ENCODE measurements at regions not wholly inside any gene's neighbourhood (a gene's known extent, or its start where the extent isn't known, plus 50 kb on each side); places are given as distances from the start of the nearest gene placed in this dataset.

DNA sequence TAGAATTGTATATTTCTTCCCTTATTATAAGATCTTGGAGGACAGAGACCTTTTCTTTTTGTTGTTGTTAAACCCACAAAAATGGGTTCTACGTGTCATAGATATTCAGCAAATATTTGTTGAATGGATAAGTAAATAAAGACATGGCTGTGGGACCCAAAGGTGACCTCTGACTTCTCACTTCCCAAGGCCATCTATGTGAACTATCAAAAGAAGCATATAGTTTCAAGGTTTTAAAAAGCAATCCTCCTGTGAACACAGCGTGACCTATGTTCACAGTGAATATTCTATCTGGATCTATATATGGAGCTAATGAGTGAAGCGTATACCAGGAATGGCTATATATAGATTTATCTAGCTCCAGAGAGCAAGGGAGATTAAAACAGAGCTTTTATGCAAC is 312.8 kb upstream of the C11orf87 start (continued):
- TF ChIP-seq, protein P1, sequence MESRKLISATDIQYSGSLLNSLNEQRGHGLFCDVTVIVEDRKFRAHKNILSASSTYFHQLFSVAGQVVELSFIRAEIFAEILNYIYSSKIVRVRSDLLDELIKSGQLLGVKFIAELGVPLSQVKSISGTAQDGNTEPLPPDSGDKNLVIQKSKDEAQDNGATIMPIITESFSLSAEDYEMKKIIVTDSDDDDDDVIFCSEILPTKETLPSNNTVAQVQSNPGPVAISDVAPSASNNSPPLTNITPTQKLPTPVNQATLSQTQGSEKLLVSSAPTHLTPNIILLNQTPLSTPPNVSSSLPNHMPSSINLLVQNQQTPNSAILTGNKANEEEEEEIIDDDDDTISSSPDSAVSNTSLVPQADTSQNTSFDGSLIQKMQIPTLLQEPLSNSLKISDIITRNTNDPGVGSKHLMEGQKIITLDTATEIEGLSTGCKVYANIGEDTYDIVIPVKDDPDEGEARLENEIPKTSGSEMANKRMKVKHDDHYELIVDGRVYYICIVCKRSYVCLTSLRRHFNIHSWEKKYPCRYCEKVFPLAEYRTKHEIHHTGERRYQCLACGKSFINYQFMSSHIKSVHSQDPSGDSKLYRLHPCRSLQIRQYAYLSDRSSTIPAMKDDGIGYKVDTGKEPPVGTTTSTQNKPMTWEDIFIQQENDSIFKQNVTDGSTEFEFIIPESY (IDR thresholded peaks at IDR 0.05; ENCODE audit: extremely low read depth, insufficient replicate concordance, low read length): no peak
- TF ChIP-seq, protein P2, sequence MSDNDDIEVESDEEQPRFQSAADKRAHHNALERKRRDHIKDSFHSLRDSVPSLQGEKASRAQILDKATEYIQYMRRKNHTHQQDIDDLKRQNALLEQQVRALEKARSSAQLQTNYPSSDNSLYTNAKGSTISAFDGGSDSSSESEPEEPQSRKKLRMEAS (IDR thresholded peaks at IDR 0.05): no peak
- no peak for TF ChIP-seq FOSL1 (IDR thresholded peaks at IDR 0.05; ENCODE audit: low read depth)
- no peak for TF ChIP-seq CBX3 (IDR thresholded peaks at IDR 0.05; ENCODE audit: low read depth)
- TF ChIP-seq RAD21 (IDR thresholded peaks at IDR 0.05; ENCODE audit: low read depth): no peak
- no peak for TF ChIP-seq EGR1 (IDR thresholded peaks at IDR 0.05; ENCODE audit: low read depth)
- TF ChIP-seq SIN3A (IDR thresholded peaks at IDR 0.05; ENCODE audit: low read depth): no peak

DNA sequence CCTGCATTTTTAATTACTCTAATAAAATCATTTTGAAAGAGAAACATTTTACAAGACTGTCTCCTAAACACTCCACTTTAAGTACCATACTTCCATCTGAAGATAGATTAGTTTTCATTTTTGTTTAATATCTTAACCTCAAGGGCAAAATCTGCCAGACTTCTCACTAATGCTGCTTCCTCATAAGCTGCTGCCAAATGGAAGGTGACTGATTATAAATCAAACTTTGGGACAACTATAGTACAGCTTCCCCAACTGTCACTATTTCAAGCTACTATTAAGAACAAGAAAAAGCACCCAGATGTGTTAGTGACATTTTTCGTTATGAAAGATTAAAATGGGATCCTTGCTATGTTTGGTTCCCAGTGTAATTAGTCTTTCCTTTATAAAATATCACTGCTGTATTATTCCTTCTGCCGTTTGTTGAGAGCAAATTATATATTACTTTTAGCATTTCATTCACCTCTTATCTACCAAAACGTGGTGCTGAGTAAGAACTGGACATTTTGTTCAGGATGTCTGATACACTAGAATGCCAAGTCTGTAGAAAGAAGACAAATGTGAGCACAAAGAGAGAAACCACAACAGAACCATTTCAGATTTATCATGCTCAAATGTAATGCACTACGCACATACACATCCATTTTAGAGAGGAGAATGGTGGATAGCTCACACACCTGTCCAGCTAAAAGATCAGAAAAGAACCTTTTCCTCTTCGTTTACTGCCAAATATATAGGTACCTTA is 312.2 kb upstream of the C11orf87 start:
- no peak overlapping the region for H2AFZ ChIP-seq (ENCODE audit: low read depth, low read length, poor library complexity, severe bottlenecking)
- H4K20me1 ChIP-seq (ENCODE audit: insufficient read depth): no peaks in the 10 kb centered on the region
- no peak overlapping the region for H3K27ac ChIP-seq (ENCODE audit: low read depth, low read length)
- DNase-seq (ENCODE audit: low read depth, low spot score) (no peak), ATAC-seq (no peak)
- H3K9me2 ChIP-seq (ENCODE audit: insufficient read depth): no peaks in the 10 kb centered on the region
- no peak overlapping the region for H3K4me3 ChIP-seq (replicated peaks in 1 of 2; ENCODE audit: low read depth in 1 of 2, low read length in 2 of 2)
- RAD21 ChIA-PET (ENCODE audit: low non-redundant PET in 1 of 2, low total read pairs in 2 of 2, uncharacterized antibody in 2 of 2, unreplicated experiment in 2 of 2): no interaction called here
- no peaks in the 10 kb centered on the region for H3K36me3 ChIP-seq (ENCODE audit: control insufficient read depth in 1 of 2, insufficient read depth in 2 of 2, low read length in 2 of 2)
- H3K4me2 ChIP-seq (ENCODE audit: low read length): no peak overlapping the region
- intact Hi-C loops (cut with micrococcal nuclease): no loop called here
- H3K4me1 ChIP-seq (ENCODE audit: control insufficient read depth in 1 of 2, insufficient read depth in 2 of 2, low read length in 2 of 2): peaks cover 0 to 4% of the 10 kb centered on the region in 2 experiments; a peak in 1 of 4 replicates
- BruUV-seq (replicated peaks): no TSS peak
- no peaks in the 10 kb centered on the region for H3K9me3 ChIP-seq (ENCODE audit: control insufficient read depth in 1 of 2, insufficient read depth in 1 of 2, low read depth in 1 of 2, low read length in 2 of 2)
- CTCF ChIA-PET: no interaction called here
- POLR2A ChIA-PET: no interaction called here
- H3K79me2 ChIP-seq (ENCODE audit: insufficient read depth, low read length): no peaks in the 10 kb centered on the region
- no peaks in the 10 kb centered on the region for H3K27me3 ChIP-seq (ENCODE audit: insufficient read depth, low read length)
- H3K9ac ChIP-seq (ENCODE audit: low read length): no peak overlapping the region
- TF ChIP-seq TCF7L2 (IDR thresholded peaks at IDR 0.05; ENCODE audit: borderline replicate concordance, extremely low read depth, insufficient read depth, insufficient read length): no peak
- TF ChIP-seq, protein P3, sequence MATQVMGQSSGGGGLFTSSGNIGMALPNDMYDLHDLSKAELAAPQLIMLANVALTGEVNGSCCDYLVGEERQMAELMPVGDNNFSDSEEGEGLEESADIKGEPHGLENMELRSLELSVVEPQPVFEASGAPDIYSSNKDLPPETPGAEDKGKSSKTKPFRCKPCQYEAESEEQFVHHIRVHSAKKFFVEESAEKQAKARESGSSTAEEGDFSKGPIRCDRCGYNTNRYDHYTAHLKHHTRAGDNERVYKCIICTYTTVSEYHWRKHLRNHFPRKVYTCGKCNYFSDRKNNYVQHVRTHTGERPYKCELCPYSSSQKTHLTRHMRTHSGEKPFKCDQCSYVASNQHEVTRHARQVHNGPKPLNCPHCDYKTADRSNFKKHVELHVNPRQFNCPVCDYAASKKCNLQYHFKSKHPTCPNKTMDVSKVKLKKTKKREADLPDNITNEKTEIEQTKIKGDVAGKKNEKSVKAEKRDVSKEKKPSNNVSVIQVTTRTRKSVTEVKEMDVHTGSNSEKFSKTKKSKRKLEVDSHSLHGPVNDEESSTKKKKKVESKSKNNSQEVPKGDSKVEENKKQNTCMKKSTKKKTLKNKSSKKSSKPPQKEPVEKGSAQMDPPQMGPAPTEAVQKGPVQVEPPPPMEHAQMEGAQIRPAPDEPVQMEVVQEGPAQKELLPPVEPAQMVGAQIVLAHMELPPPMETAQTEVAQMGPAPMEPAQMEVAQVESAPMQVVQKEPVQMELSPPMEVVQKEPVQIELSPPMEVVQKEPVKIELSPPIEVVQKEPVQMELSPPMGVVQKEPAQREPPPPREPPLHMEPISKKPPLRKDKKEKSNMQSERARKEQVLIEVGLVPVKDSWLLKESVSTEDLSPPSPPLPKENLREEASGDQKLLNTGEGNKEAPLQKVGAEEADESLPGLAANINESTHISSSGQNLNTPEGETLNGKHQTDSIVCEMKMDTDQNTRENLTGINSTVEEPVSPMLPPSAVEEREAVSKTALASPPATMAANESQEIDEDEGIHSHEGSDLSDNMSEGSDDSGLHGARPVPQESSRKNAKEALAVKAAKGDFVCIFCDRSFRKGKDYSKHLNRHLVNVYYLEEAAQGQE (IDR thresholded peaks at IDR 0.05; ENCODE audit: low read depth): no peak
- no peak for TF ChIP-seq POLR2A (IDR thresholded peaks at IDR 0.05; ENCODE audit: borderline replicate concordance, extremely low read depth, insufficient read depth, insufficient read length)
- TF ChIP-seq YY1 (IDR thresholded peaks at IDR 0.05; ENCODE audit: extremely low read depth, insufficient replicate concordance, low read depth, low read length): no peak
- TF ChIP-seq RAD21 (IDR thresholded peaks at IDR 0.05; ENCODE audit: low read depth): no peak
- TF ChIP-seq, protein P4, sequence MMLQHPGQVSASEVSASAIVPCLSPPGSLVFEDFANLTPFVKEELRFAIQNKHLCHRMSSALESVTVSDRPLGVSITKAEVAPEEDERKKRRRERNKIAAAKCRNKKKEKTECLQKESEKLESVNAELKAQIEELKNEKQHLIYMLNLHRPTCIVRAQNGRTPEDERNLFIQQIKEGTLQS (IDR thresholded peaks at IDR 0.05): no peak
- TF ChIP-seq, protein P5, sequence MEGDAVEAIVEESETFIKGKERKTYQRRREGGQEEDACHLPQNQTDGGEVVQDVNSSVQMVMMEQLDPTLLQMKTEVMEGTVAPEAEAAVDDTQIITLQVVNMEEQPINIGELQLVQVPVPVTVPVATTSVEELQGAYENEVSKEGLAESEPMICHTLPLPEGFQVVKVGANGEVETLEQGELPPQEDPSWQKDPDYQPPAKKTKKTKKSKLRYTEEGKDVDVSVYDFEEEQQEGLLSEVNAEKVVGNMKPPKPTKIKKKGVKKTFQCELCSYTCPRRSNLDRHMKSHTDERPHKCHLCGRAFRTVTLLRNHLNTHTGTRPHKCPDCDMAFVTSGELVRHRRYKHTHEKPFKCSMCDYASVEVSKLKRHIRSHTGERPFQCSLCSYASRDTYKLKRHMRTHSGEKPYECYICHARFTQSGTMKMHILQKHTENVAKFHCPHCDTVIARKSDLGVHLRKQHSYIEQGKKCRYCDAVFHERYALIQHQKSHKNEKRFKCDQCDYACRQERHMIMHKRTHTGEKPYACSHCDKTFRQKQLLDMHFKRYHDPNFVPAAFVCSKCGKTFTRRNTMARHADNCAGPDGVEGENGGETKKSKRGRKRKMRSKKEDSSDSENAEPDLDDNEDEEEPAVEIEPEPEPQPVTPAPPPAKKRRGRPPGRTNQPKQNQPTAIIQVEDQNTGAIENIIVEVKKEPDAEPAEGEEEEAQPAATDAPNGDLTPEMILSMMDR (IDR thresholded peaks at IDR 0.05 in 2 of 3, conservative IDR thresholded peaks at IDR 0.05 in 1 of 3; ENCODE audit: borderline replicate concordance in 1 of 3, insufficient read depth in 1 of 3, low read depth in 2 of 3, low read length in 2 of 3): no peak
- TF ChIP-seq ELF1 (IDR thresholded peaks at IDR 0.05; ENCODE audit: borderline replicate concordance, low read depth): no peak
- TF ChIP-seq POLR2AphosphoS5 (IDR thresholded peaks at IDR 0.05; ENCODE audit: low read depth, low read length): no peak
- no peak for TF ChIP-seq ZFX (IDR thresholded peaks at IDR 0.05)
- TF ChIP-seq SRF (IDR thresholded peaks at IDR 0.05; ENCODE audit: low read depth): no peak
- TF ChIP-seq SIN3A (IDR thresholded peaks at IDR 0.05; ENCODE audit: low read depth): no peak
- TF ChIP-seq FOSL1 (IDR thresholded peaks at IDR 0.05; ENCODE audit: low read depth): no peak
